ENCODE measurements at regions not wholly inside any gene's neighbourhood (a gene's known extent, or its start where the extent isn't known, plus 50 kb on each side); places are given as distances from the start of the nearest gene placed in this dataset.
A peak's percentile ranks its signal among the peaks of the same experiment; 100 is the strongest.

DNA sequence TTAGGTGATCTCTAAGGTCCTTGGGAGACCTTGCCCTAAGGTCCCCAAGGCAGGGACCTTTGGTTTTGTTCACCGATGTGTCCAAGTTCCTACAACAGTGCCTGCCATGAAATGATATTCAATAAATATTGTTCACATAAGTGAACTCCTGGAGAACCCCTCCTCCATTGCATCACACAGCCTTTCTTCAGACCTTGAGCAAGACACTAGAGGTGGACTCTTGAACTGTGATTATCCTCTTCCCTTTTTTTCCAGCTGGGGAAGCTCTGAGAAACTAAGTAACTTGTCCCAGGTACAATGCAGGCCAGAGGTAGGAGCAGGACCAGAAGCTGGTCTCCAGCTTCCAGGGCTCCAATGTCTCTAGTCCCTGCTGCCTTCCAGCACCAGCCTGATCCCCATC is 76.6 kb upstream of the LMO1 start:
- Histone ChIP-seq H3K9me3 (ENCODE audit: control insufficient read depth in 2 of 2, low read length in 2 of 2) (no peaks in the 10 kb centered on the region), H3K36me3 (ENCODE audit: control insufficient read depth, insufficient read depth, low read length) (no peaks in the 10 kb centered on the region), H3K4me1 (ENCODE audit: control insufficient read depth, insufficient read depth, low read length, poor library complexity, severe bottlenecking) (no peaks in the 10 kb centered on the region), H3K27me3 (ENCODE audit: control insufficient read depth, insufficient read depth, low read length) (no peaks in the 10 kb centered on the region), H3K4me3 (ENCODE audit: low read depth, low read length) (no peak overlapping the region), H3K27ac (ENCODE audit: insufficient read depth, low read length, poor library complexity, severe bottlenecking) (no peak overlapping the region)
- Mint-ChIP-seq H3K4me1 (peaks cover 0 to 3% (median 0%) of the 10 kb centered on the region in 4 donors), H3K27me3 (peaks cover 10% of the 10 kb centered on the region), H3K9me3 (no peaks in the 10 kb centered on the region), H3K27ac (no peak overlapping the region), H3K36me3 (no peaks in the 10 kb centered on the region), H3K4me3 (no peak overlapping the region)
- ATAC-seq (ENCODE audit: low read depth in 2 of 2) (no peak), DNase-seq (no peak)

DNA sequence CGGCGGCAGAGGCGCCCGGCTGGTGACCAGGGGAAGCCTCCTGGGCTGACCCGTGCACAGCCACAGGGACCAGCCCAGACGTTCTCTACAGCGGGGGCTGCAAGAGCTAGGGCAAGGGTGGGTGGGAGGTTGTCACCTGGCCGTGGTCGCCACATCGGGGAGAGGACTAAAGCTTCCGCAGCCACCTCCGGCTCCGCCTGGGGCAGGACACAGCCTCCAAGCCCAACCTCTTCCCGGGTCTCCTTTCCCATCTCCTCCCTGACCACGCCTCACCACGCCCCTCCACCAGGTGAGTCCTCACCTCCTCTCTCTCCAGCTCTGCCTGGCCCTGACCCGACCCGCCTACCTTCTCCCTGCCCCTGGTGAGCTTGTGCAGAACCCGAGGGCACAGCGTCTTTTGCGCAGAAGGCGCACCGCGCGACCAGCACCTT is 75.9 kb upstream of the LMO1 start:
- H3K27ac ChIP-seq (ENCODE audit: insufficient read depth, low read length, poor library complexity, severe bottlenecking) = no peak overlapping the region
- H3K4me1 Mint-ChIP-seq = peaks cover 0 to 3% (median 0%) of the 10 kb centered on the region in 4 donors

DNA sequence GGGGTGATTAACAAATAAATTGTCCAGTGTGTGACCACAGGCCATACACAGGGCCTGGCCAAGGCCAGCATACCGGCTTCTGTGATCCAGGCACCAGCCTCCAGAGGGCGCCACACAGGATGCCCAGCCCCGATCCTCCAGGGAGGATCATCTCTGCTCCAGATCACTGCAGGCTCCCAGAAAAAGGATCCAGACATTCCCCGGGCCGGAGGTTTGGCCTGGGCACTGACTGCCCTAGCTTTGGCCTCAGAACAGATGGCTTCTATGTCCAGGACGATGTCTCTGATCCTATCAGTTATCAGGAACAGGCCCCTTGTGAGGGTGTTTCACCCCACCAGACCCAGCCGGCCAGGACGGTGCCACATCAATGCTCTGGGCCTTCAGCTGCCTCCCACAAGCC is 74.5 kb upstream of the LMO1 start:
- H3K27me3 Mint-ChIP-seq = peaks cover 5% of the 10 kb centered on the region
- no peak overlapping the region for H3K27ac Mint-ChIP-seq
- H3K4me1 Mint-ChIP-seq = peaks cover 0 to 3% (median 0%) of the 10 kb centered on the region in 4 donors
- Histone ChIP-seq H3K4me3 (ENCODE audit: low read depth, low read length) (no peak overlapping the region), H3K4me1 (ENCODE audit: control insufficient read depth, insufficient read depth, low read length, poor library complexity, severe bottlenecking) (no peaks in the 10 kb centered on the region), H3K27ac (ENCODE audit: insufficient read depth, low read length, poor library complexity, severe bottlenecking) (no peak overlapping the region), H3K9me3 (ENCODE audit: control insufficient read depth in 2 of 2, low read length in 2 of 2) (no peaks in the 10 kb centered on the region), H3K27me3 (ENCODE audit: control insufficient read depth, insufficient read depth, low read length) (no peaks in the 10 kb centered on the region), H3K36me3 (ENCODE audit: control insufficient read depth, insufficient read depth, low read length) (no peaks in the 10 kb centered on the region)
- H3K9me3 Mint-ChIP-seq = no peaks in the 10 kb centered on the region
- no peak overlapping the region for H3K4me3 Mint-ChIP-seq
- ATAC-seq (ENCODE audit: low read depth in 2 of 2) (no peak), DNase-seq (peak in 1 of 3 donors; percentile 16)
- no peaks in the 10 kb centered on the region for H3K36me3 Mint-ChIP-seq

More for the DNA sequence above, 75.9 kb upstream of the LMO1 start:
- no peak for ATAC-seq (ENCODE audit: low read depth in 2 of 2)
- Histone ChIP-seq H3K27me3 (ENCODE audit: control insufficient read depth, insufficient read depth, low read length) (no peaks in the 10 kb centered on the region), H3K4me1 (ENCODE audit: control insufficient read depth, insufficient read depth, low read length, poor library complexity, severe bottlenecking) (no peaks in the 10 kb centered on the region), H3K36me3 (ENCODE audit: control insufficient read depth, insufficient read depth, low read length) (no peaks in the 10 kb centered on the region), H3K4me3 (ENCODE audit: low read depth, low read length) (no peak overlapping the region), H3K9me3 (ENCODE audit: control insufficient read depth in 2 of 2, low read length in 2 of 2) (no peaks in the 10 kb centered on the region)
- Mint-ChIP-seq H3K27me3 (peaks cover 10% of the 10 kb centered on the region), H3K27ac (no peak overlapping the region), H3K4me3 (no peak overlapping the region), H3K36me3 (no peaks in the 10 kb centered on the region), H3K9me3 (no peaks in the 10 kb centered on the region)
- no peak for DNase-seq

DNA sequence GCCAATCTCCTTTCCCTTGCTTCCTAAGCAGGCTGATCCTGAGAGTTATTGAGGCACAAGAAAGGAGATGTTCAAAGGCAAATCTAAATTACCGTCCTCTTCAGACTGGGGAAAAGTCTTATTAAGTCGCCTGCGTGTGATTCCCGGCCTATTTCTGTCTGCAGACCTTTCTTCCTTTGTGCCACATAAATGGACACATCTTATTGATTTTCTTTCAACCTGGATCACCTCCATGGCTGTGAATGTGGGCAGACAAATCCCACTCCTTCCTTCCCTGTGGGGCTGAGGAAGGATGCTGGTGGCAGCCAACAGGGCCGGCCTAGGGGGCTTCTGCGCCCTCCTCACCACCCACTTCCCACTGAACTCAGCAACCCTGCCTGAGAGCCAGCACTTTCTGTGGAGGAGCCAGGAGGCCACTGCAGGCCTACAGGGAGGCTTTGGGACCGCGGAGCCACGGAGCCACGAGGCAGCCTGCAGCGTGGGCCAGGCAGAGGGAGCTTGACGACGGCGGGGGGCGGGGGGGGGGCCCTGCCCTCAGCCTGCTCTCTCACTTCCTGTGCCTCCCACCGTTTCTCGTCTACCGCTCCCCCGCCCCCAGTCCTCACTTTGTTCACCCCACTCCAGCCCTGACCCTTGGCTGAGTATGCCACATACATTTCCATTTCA is 73.6 kb upstream of the LMO1 start:
- Mint-ChIP-seq H3K27ac (no peak overlapping the region), H3K36me3 (no peaks in the 10 kb centered on the region), H3K27me3 (peaks cover 5% of the 10 kb centered on the region)

DNA sequence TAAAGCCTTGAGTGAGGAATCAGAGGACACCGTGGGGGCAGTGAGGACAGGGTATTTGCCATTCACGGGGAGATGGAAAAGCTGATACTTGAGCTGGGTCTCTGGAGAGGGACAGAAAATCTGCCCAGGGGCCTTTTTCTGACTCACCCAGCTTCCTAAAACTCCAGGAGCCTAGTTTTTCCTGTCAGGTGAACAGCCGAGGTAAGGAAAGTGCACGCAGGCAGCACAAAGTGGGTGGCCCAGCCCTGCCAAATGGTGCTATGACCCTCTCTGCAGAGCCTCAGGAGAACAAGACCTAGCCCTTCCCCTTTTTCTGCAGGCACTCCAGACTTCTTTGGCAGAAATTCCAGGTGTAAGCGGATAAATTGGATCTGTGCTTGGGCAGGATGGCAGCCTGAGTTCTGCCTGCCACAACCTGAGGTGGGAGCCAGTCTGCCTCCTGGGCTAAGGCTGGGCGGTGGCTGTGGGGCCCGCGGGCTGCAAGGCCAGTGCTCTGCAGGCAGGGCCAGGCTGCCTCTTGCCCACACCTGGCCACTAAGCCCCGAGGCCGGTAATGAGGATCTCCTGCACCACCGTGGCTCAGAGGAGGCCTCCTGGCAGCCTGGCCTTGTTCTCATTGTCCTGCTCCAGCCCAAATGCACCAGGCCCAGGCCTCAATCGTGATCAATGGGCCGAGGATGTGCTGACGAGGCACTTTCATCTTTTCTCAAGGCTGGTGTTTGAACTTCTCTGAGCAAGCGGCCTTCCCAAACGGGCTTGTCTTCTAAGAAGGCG is 72.9 kb upstream of the LMO1 start:
- Histone ChIP-seq H3K27ac (ENCODE audit: insufficient read depth, low read length, poor library complexity, severe bottlenecking) (no peak overlapping the region), H3K36me3 (ENCODE audit: control insufficient read depth, insufficient read depth, low read length) (no peaks in the 10 kb centered on the region), H3K27me3 (ENCODE audit: control insufficient read depth, insufficient read depth, low read length) (no peaks in the 10 kb centered on the region), H3K9me3 (ENCODE audit: control insufficient read depth in 2 of 2, low read length in 2 of 2) (no peaks in the 10 kb centered on the region), H3K4me1 (ENCODE audit: control insufficient read depth, insufficient read depth, low read length, poor library complexity, severe bottlenecking) (no peaks in the 10 kb centered on the region), H3K4me3 (ENCODE audit: low read depth, low read length) (no peak overlapping the region)
- Mint-ChIP-seq H3K27ac (no peak overlapping the region), H3K36me3 (no peaks in the 10 kb centered on the region), H3K27me3 (peaks cover 3% of the 10 kb centered on the region), H3K4me3 (no peak overlapping the region), H3K9me3 (no peaks in the 10 kb centered on the region), H3K4me1 (peaks cover 0 to 3% (median 0%) of the 10 kb centered on the region in 4 donors)
- ATAC-seq (ENCODE audit: low read depth in 2 of 2) (no peak), DNase-seq (no peak)

More for the DNA sequence above, 73.6 kb upstream of the LMO1 start:
- no peaks in the 10 kb centered on the region for H3K9me3 Mint-ChIP-seq
- ATAC-seq (ENCODE audit: low read depth in 2 of 2) (no peak), DNase-seq (no peak)
- H3K4me3 Mint-ChIP-seq = no peak overlapping the region
- Histone ChIP-seq H3K9me3 (ENCODE audit: control insufficient read depth in 2 of 2, low read length in 2 of 2) (no peaks in the 10 kb centered on the region), H3K4me3 (ENCODE audit: low read depth, low read length) (no peak overlapping the region), H3K4me1 (ENCODE audit: control insufficient read depth, insufficient read depth, low read length, poor library complexity, severe bottlenecking) (no peaks in the 10 kb centered on the region), H3K36me3 (ENCODE audit: control insufficient read depth, insufficient read depth, low read length) (no peaks in the 10 kb centered on the region), H3K27me3 (ENCODE audit: control insufficient read depth, insufficient read depth, low read length) (no peaks in the 10 kb centered on the region), H3K27ac (ENCODE audit: insufficient read depth, low read length, poor library complexity, severe bottlenecking) (no peak overlapping the region)
- H3K4me1 Mint-ChIP-seq = peaks cover 0 to 3% (median 0%) of the 10 kb centered on the region in 4 donors

DNA sequence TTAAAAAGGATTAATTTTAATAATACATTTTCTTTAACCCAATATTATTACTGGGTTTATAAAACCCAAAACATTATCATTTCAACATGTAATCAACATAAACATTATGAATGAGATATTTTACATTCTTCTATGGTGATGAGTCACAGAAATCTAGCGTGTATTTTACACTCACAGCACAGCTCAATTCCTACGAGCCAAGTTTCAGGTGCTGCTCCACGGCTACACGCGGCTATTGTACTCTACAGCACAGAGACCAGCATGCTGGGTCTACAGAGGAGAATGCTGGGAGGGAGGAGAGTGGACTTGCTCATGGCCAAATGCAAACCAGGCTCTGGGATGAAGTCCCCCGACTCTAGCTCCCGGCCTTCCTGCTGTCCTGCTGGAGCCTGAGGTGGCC is 72.0 kb upstream of the LMO1 start:
- H3K9me3 Mint-ChIP-seq = no peaks in the 10 kb centered on the region
- ATAC-seq (ENCODE audit: low read depth in 2 of 2) (no peak), DNase-seq (no peak)
- H3K4me1 Mint-ChIP-seq = peaks cover 0 to 3% (median 0%) of the 10 kb centered on the region in 4 donors
- H3K27ac ChIP-seq (ENCODE audit: insufficient read depth, low read length, poor library complexity, severe bottlenecking) = no peak overlapping the region
- H3K4me1 ChIP-seq (ENCODE audit: control insufficient read depth, insufficient read depth, low read length, poor library complexity, severe bottlenecking) = no peaks in the 10 kb centered on the region
- H3K36me3 ChIP-seq (ENCODE audit: control insufficient read depth, insufficient read depth, low read length) = no peaks in the 10 kb centered on the region
- H3K27me3 ChIP-seq (ENCODE audit: control insufficient read depth, insufficient read depth, low read length) = no peaks in the 10 kb centered on the region
- no peaks in the 10 kb centered on the region for H3K36me3 Mint-ChIP-seq
- no peak overlapping the region for H3K27ac Mint-ChIP-seq
- H3K4me3 ChIP-seq (ENCODE audit: low read depth, low read length) = no peak overlapping the region
- H3K9me3 ChIP-seq (ENCODE audit: control insufficient read depth in 2 of 2, low read length in 2 of 2) = no peaks in the 10 kb centered on the region
- peaks cover 5% of the 10 kb centered on the region for H3K27me3 Mint-ChIP-seq
- no peak overlapping the region for H3K4me3 Mint-ChIP-seq

DNA sequence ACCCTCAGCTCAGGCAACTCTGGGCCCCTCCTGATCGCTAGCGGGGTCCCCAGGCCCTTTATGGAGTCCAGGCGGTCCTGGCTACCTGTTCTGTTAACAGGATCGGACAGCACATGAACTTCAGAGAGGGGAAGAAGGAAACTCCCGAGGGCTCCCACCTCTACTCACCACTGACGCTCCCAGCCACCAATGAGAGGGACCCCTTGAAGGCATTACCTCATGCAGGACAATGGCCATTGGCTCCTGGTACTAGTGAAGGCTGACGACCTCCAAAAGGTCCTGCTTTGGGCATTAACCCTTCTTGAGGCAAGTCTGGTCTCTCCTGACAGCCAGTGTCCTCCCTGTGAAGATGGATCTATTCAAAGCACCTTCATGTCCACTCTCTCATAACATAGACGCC is 71.5 kb upstream of the LMO1 start:
- no peak for ATAC-seq (ENCODE audit: low read depth in 2 of 2)

More for the DNA sequence above, 71.5 kb upstream of the LMO1 start:
- no peak overlapping the region for H3K4me3 ChIP-seq (ENCODE audit: low read depth, low read length)
- H3K27ac Mint-ChIP-seq = no peak overlapping the region
- no peak overlapping the region for H3K4me3 Mint-ChIP-seq
- no peaks in the 10 kb centered on the region for H3K4me1 ChIP-seq (ENCODE audit: control insufficient read depth, insufficient read depth, low read length, poor library complexity, severe bottlenecking)
- H3K9me3 ChIP-seq (ENCODE audit: control insufficient read depth in 2 of 2, low read length in 2 of 2) = no peaks in the 10 kb centered on the region
- no peaks in the 10 kb centered on the region for H3K36me3 Mint-ChIP-seq
- H3K4me1 Mint-ChIP-seq = peaks cover 0 to 3% (median 0%) of the 10 kb centered on the region in 4 donors
- no peaks in the 10 kb centered on the region for H3K36me3 ChIP-seq (ENCODE audit: control insufficient read depth, insufficient read depth, low read length)
- no peaks in the 10 kb centered on the region for H3K9me3 Mint-ChIP-seq
- no peak overlapping the region for H3K27ac ChIP-seq (ENCODE audit: insufficient read depth, low read length, poor library complexity, severe bottlenecking)
- no peak for DNase-seq
- H3K27me3 Mint-ChIP-seq = peaks cover 5% of the 10 kb centered on the region
- no peaks in the 10 kb centered on the region for H3K27me3 ChIP-seq (ENCODE audit: control insufficient read depth, insufficient read depth, low read length)
